ENCODE measurements at regions not wholly inside any gene's neighbourhood (a gene's known extent, or its start where the extent isn't known, plus 50 kb on each side); places are given as distances from the start of the nearest gene placed in this dataset.

GRCh38 chrX:68989865-68990606, 161.2 kb downstream of the EFNB1 start:
- Histone ChIP-seq H3K36me3 (ENCODE audit: control insufficient read depth, insufficient read depth, low read length) (no peaks in the 10 kb centered on the region), H3K4me3 (replicated peaks; ENCODE audit: low read depth, low read length) (no peak overlapping the region), H3K27me3 (replicated peaks; ENCODE audit: control insufficient read depth, insufficient read depth, low read length) (no peaks in the 10 kb centered on the region; the same call in 1 of the 2 replicates)
- DNase-seq (ENCODE audit: extremely low read depth, insufficient read length): no peak
- no peak for TF ChIP-seq CTCF (IDR thresholded peaks at IDR 0.05; ENCODE audit: insufficient read depth, low read length, poor library complexity, severe bottlenecking)

GRCh38 chrX:68989456-68989855, 160.6 kb downstream of the EFNB1 start:
- no peak for DNase-seq (ENCODE audit: extremely low read depth, insufficient read length)
- no peak for TF ChIP-seq CTCF (IDR thresholded peaks at IDR 0.05; ENCODE audit: insufficient read depth, low read length, poor library complexity, severe bottlenecking)
- H3K4me3 ChIP-seq (replicated peaks; ENCODE audit: low read depth, low read length): no peak overlapping the region
- no peaks in the 10 kb centered on the region for H3K36me3 ChIP-seq (ENCODE audit: control insufficient read depth, insufficient read depth, low read length)
- no peaks in the 10 kb centered on the region; the same call in 1 of the 2 replicates for H3K27me3 ChIP-seq (replicated peaks; ENCODE audit: control insufficient read depth, insufficient read depth, low read length)

- no peak for DNase-seq (ENCODE audit: extremely low read depth, insufficient read length)
- H3K36me3 ChIP-seq (ENCODE audit: control insufficient read depth, insufficient read depth, low read length): no peaks in the 10 kb centered on the region
- no peaks in the 10 kb centered on the region; the same call in 1 of the 2 replicates for H3K27me3 ChIP-seq (replicated peaks; ENCODE audit: control insufficient read depth, insufficient read depth, low read length)
- no peak for TF ChIP-seq CTCF (IDR thresholded peaks at IDR 0.05; ENCODE audit: insufficient read depth, low read length, poor library complexity, severe bottlenecking)
- no peak overlapping the region for H3K4me3 ChIP-seq (replicated peaks; ENCODE audit: low read depth, low read length)
Observed at GRCh38 chrX:68988865-68989264, 160.0 kb downstream of the EFNB1 start.

- Histone ChIP-seq H3K27me3 (replicated peaks; ENCODE audit: control insufficient read depth, insufficient read depth, low read length) (no peaks in the 10 kb centered on the region), H3K36me3 (ENCODE audit: control insufficient read depth, insufficient read depth, low read length) (no peaks in the 10 kb centered on the region), H3K4me3 (replicated peaks; ENCODE audit: low read depth, low read length) (no peak overlapping the region)
- no peak for TF ChIP-seq CTCF (IDR thresholded peaks at IDR 0.05; ENCODE audit: insufficient read depth, low read length, poor library complexity, severe bottlenecking)
- DNase-seq (ENCODE audit: extremely low read depth, insufficient read length): no peak
Observed at GRCh38 chrX:68985135-68985755, 156.4 kb downstream of the EFNB1 start.

DNA sequence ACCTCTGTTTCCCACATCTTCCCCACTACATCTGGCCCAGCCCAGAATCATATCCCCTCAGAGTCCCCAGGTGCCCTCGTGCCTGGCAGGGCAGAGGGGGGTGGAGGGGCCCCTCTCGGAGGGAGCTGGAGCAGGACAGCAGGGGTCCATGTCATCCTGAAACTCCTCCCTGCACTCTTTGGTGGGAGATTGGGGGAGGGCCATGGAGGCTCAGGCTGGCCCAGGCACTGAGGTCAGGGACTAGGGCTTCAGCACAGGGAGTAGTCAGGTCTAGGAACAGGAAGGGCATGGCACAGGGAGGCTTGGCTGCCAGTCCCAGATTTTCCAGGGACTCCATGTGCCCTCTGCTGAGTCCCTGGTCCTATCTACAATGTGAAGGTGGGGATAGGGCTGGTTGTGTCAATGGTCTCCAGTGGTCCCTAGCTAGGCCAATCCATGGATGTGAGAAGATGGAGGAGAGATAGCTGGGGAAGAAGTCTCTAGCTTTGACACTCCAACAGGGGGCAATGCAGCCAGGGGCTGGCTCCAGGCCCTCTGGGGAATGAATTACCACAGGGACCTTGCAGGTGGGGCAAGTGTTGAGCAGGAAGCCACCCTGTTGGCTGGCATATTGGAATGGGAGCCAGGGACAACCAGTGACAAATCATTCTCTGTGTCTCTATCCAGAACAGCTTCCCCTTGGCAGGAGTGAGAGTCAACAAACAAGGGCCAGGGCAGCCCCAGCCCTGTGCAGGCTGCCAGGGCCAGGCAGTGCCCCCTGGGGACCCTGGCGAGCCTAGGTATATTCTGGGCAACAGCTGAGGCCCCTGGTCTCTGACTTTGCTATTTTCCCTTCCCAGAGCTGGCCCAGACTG, 154.4 kb downstream of the EFNB1 start:
- H3K36me3 ChIP-seq (ENCODE audit: control insufficient read depth, insufficient read depth, low read length): no peaks in the 10 kb centered on the region
- no peak overlapping the region for H3K4me3 ChIP-seq (replicated peaks; ENCODE audit: low read depth, low read length)
- no peaks in the 10 kb centered on the region for H3K27me3 ChIP-seq (replicated peaks; ENCODE audit: control insufficient read depth, insufficient read depth, low read length)
- no peak for TF ChIP-seq CTCF (IDR thresholded peaks at IDR 0.05; ENCODE audit: insufficient read depth, low read length, poor library complexity, severe bottlenecking)
- no peak for DNase-seq (ENCODE audit: extremely low read depth, insufficient read length)

Measured in GM06990 (cell line).